Jurkat, Clone E6-1 (cell line): ENCODE measurements at regions not wholly inside any gene's neighbourhood (a gene's known extent, or its start where the extent isn't known, plus 50 kb on each side); places are given as distances from the start of the nearest gene placed in this dataset.

Experiments used
- DNase-seq: peaks from one replicate; pipeline ENCODE4 v3.0.0-alpha.2; 2011; ENCODE audit warnings: low read depth, low spot score
- H3K4me3 ChIP-seq: 2 replicates; pipeline ENCODE4 v1.5.1; 2011; ENCODE audit warnings: mild to moderate bottlenecking, low read length, control low read depth, moderate library complexity

- no peak overlapping the region for H3K4me3 ChIP-seq
- no peak for DNase-seq
These were observed 197.2 kb upstream of the SLC10A2 start for GRCh38 chr13:103263448-103263847.

- H3K4me3 ChIP-seq, result no peak overlapping the region
- no peak for DNase-seq
These were observed 189.5 kb upstream of the SLC10A2 start for GRCh38 chr13:103255587-103256301.

GRCh38 chr13:103250071-103250470 is 183.9 kb upstream of the SLC10A2 start:
- no peak for DNase-seq
- H3K4me3 ChIP-seq, result no peak overlapping the region

GRCh38 chr13:103246581-103247200 is 180.5 kb upstream of the SLC10A2 start:
- DNase-seq, result no peak
- no peak overlapping the region for H3K4me3 ChIP-seq

GRCh38 chr13:103243495-103243894 is 177.3 kb upstream of the SLC10A2 start:
- no peak overlapping the region for H3K4me3 ChIP-seq
- DNase-seq, result no peak

GRCh38 chr13:103238441-103238840 is 172.2 kb upstream of the SLC10A2 start:
- DNase-seq, result no peak

GRCh38 chr13:103236213-103236612 is 170.0 kb upstream of the SLC10A2 start:
- H3K4me3 ChIP-seq, result no peak overlapping the region
- DNase-seq, result no peak

More at GRCh38 chr13:103238441-103238840, 172.2 kb upstream of the SLC10A2 start:
- H3K4me3 ChIP-seq, result no peak overlapping the region

GRCh38 chr13:103229674-103230073 is 163.5 kb upstream of the SLC10A2 start:
- no peak for DNase-seq
- H3K4me3 ChIP-seq, result no peak overlapping the region

- DNase-seq, result no peak
- H3K4me3 ChIP-seq, result no peak overlapping the region
These were observed 158.6 kb upstream of the SLC10A2 start for GRCh38 chr13:103224804-103225203.

GRCh38 chr13:103222683-103223082 is 156.5 kb upstream of the SLC10A2 start:
- H3K4me3 ChIP-seq, result no peak overlapping the region
- no peak for DNase-seq

GRCh38 chr13:103218253-103218652 is 152.0 kb upstream of the SLC10A2 start:
- DNase-seq, result no peak
- no peak overlapping the region for H3K4me3 ChIP-seq

- DNase-seq, result no peak
- no peak overlapping the region for H3K4me3 ChIP-seq
These were observed 146.9 kb upstream of the SLC10A2 start for GRCh38 chr13:103213152-103213551.

GRCh38 chr13:103210348-103210747 is 144.1 kb upstream of the SLC10A2 start:
- no peak overlapping the region for H3K4me3 ChIP-seq

GRCh38 chr13:103203735-103204330 is 137.6 kb upstream of the SLC10A2 start:
- no peak for DNase-seq

More at GRCh38 chr13:103210348-103210747, 144.1 kb upstream of the SLC10A2 start:
- DNase-seq, result no peak

GRCh38 chr13:103200118-103200885 is 134.1 kb upstream of the SLC10A2 start:
- no peak overlapping the region for H3K4me3 ChIP-seq
- no peak for DNase-seq

More at GRCh38 chr13:103203735-103204330, 137.6 kb upstream of the SLC10A2 start:
- no peak overlapping the region for H3K4me3 ChIP-seq

- no peak overlapping the region for H3K4me3 ChIP-seq
- no peak for DNase-seq
These were observed 133.3 kb upstream of the SLC10A2 start for GRCh38 chr13:103199380-103200088.

GRCh38 chr13:103196356-103196755 is 130.1 kb upstream of the SLC10A2 start:
- DNase-seq, result no peak
- H3K4me3 ChIP-seq, result no peak overlapping the region

GRCh38 chr13:103195762-103196161 is 129.5 kb upstream of the SLC10A2 start:
- DNase-seq, result no peak
- H3K4me3 ChIP-seq, result no peak overlapping the region

- H3K4me3 ChIP-seq, result no peak overlapping the region
- no peak for DNase-seq
These were observed 128.7 kb upstream of the SLC10A2 start for GRCh38 chr13:103194871-103195270.
